Loucy (cell line): ENCODE measurements at regions not wholly inside any gene's neighbourhood (a gene's known extent, or its start where the extent isn't known, plus 50 kb on each side); places are given as distances from the start of the nearest gene placed in this dataset.

ENCODE experiments used
- H2AFZ ChIP-seq: fragments of 200-600 bp; sonication (generic); 2 replicates; pipeline ENCODE4 v1.6.0; 2016; ENCODE audit warnings: antibody characterized with exemption, mild to moderate bottlenecking, low read length, moderate library complexity
- H3F3A ChIP-seq: fragments of 200-600 bp; 2 replicates; pipeline ENCODE4 v1.6.0; 2016; ENCODE audit warnings: antibody characterized with exemption, low read depth, mild to moderate bottlenecking
- H3K27me3 ChIP-seq: fragments of 200-600 bp; sonication (generic); 2 replicates; pipeline ENCODE4 v1.6.1; 2014; ENCODE audit warnings: low read length, mild to moderate bottlenecking; ENCODE audit not compliant: insufficient read depth, poor library complexity, severe bottlenecking
- H3K36me3 ChIP-seq: fragments of 200-600 bp; sonication (generic); 2 replicates; pipeline ENCODE4 v1.6.1; 2016; ENCODE audit warnings: low read length; ENCODE audit not compliant: insufficient read depth
- H3K4me1 ChIP-seq: fragments of 200-600 bp; sonication (generic); 2 replicates; pipeline ENCODE4 v1.5.1; 2014; ENCODE audit warnings: low read length, mild to moderate bottlenecking; ENCODE audit not compliant: insufficient read depth, poor library complexity, severe bottlenecking
- H3K4me2 ChIP-seq: fragments of 200-600 bp; sonication (generic); 2 replicates; pipeline ENCODE4 v1.6.0; 2014; ENCODE audit warnings: antibody characterized with exemption, low read length, low read depth, mild to moderate bottlenecking; ENCODE audit not compliant: poor library complexity, severe bottlenecking
- H3K4me3 ChIP-seq: fragments of 200-600 bp; sonication (generic); 2 replicates; pipeline ENCODE4 v1.5.1; 2014; ENCODE audit warnings: low read length, mild to moderate bottlenecking, mixed read lengths; ENCODE audit not compliant: poor library complexity, severe bottlenecking
- H3K79me2 ChIP-seq: fragments of 200-600 bp; sonication (generic); 2 replicates; pipeline ENCODE4 v1.6.1; 2014; ENCODE audit warnings: low read length; ENCODE audit not compliant: insufficient read depth
- H3K9ac ChIP-seq: fragments of 200-600 bp; sonication (generic); 2 replicates; pipeline ENCODE4 v1.6.0; 2014; ENCODE audit warnings: mild to moderate bottlenecking, low read depth, low read length, moderate library complexity; ENCODE audit not compliant: poor library complexity, severe bottlenecking
- H3K9me2 ChIP-seq: fragments of 200-600 bp; sonication (generic); replicated peaks from 2 replicates; pipeline ENCODE4 v1.6.1; 2016; ENCODE audit warnings: low read depth, low read length, mixed read lengths
- H3K9me3 ChIP-seq: fragments of 200-600 bp; sonication (generic); 2 replicates; pipeline ENCODE4 v1.6.1; 2014; ENCODE audit warnings: mild to moderate bottlenecking, antibody characterized with exemption, low read length, low read depth; ENCODE audit not compliant: insufficient read depth
- H4K20me1 ChIP-seq: fragments of 200-600 bp; sonication (generic); 2 replicates; pipeline ENCODE4 v1.6.0; 2014; ENCODE audit warnings: antibody characterized with exemption, low read length, mild to moderate bottlenecking; ENCODE audit not compliant: insufficient read depth, poor library complexity, severe bottlenecking
- EZH2phosphoT487 ChIP-seq: fragments of 200-600 bp; IDR thresholded peaks from 2 replicates; pipeline ENCODE4 v1.6.1; 2018; ENCODE audit warnings: antibody characterized with exemption, mild to moderate bottlenecking, moderate library complexity, borderline replicate concordance
- TF ChIP-seq, protein P1 (sequence below): fragments of 200-600 bp; sonication (generic); conservative IDR thresholded peaks from 2 replicates; pipeline ENCODE4 v1.5.1; 2014; ENCODE audit warnings: mild to moderate bottlenecking, antibody characterized with exemption, low read length

DNA sequence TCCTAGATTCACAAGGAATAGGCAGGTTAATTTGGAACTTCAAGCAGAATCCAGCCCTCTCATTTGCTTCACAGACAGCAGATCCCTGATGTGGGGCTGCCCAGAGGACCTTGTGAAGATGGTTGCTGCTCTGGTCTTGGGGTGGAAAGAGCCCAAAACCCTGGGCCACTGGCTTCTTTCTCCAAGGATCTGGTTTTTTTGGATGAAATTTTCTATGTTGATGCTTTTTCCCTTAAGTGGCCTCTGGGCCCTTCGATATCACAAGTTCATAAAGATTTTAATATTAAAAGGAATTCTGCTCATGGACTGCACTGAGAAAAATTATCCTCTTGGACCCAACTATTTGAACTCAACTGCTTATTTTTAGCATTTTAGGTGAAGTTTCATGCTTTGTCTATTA is 421.1 kb downstream of the KLF5 start:
- Histone ChIP-seq H3K9me2 (no peaks in the 10 kb centered on the region), H2AFZ (no peak overlapping the region), H3K27me3 (no peaks in the 10 kb centered on the region), H3K4me3 (no peak overlapping the region), H3K9me3 (no peaks in the 10 kb centered on the region), H3K36me3 (no peaks in the 10 kb centered on the region), H4K20me1 (no peaks in the 10 kb centered on the region), H3K4me1 (no peaks in the 10 kb centered on the region), H3K79me2 (no peaks in the 10 kb centered on the region), H3F3A (no peaks in the 10 kb centered on the region), H3K4me2 (no peak overlapping the region), H3K9ac (no peak overlapping the region)
- TF ChIP-seq, protein P1, sequence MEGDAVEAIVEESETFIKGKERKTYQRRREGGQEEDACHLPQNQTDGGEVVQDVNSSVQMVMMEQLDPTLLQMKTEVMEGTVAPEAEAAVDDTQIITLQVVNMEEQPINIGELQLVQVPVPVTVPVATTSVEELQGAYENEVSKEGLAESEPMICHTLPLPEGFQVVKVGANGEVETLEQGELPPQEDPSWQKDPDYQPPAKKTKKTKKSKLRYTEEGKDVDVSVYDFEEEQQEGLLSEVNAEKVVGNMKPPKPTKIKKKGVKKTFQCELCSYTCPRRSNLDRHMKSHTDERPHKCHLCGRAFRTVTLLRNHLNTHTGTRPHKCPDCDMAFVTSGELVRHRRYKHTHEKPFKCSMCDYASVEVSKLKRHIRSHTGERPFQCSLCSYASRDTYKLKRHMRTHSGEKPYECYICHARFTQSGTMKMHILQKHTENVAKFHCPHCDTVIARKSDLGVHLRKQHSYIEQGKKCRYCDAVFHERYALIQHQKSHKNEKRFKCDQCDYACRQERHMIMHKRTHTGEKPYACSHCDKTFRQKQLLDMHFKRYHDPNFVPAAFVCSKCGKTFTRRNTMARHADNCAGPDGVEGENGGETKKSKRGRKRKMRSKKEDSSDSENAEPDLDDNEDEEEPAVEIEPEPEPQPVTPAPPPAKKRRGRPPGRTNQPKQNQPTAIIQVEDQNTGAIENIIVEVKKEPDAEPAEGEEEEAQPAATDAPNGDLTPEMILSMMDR: no peak
- no peak for TF ChIP-seq EZH2phosphoT487

DNA sequence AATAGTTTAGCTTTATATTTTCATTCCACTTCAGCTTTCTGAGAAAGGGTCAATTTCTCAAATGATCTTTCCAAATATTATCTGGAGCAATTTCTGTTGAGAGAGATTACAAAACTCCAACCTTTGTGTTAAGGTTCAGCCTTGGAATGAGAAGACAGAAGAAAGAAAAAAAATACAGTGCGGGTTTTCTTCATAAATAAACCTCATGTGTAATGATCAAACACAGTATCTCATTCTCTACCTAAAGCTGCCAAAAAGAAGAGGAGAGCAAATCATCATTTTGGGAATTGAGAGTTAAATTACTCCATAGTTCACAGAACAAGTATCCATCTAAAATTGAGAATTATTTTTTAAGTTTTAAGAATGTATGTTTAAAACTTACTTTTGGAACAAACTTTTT is 420.5 kb downstream of the KLF5 start:
- H3K79me2 ChIP-seq: no peaks in the 10 kb centered on the region
- no peak overlapping the region for H3K9ac ChIP-seq
- no peaks in the 10 kb centered on the region for H3K27me3 ChIP-seq
- TF ChIP-seq, protein P1: no peak
- H3K36me3 ChIP-seq: no peaks in the 10 kb centered on the region
- H3K4me3 ChIP-seq: no peak overlapping the region
- H2AFZ ChIP-seq: no peak overlapping the region
- no peak overlapping the region for H3K4me2 ChIP-seq
- H3K9me3 ChIP-seq: no peaks in the 10 kb centered on the region
- no peaks in the 10 kb centered on the region for H3K9me2 ChIP-seq
- H4K20me1 ChIP-seq: no peaks in the 10 kb centered on the region
- H3F3A ChIP-seq: no peaks in the 10 kb centered on the region
- no peaks in the 10 kb centered on the region for H3K4me1 ChIP-seq

GRCh38 chr13:73477441-73477840 is 418.6 kb downstream of the KLF5 start:
- Histone ChIP-seq H4K20me1 (no peaks in the 10 kb centered on the region), H3K9me3 (no peaks in the 10 kb centered on the region), H3K4me1 (no peaks in the 10 kb centered on the region), H3K9me2 (no peaks in the 10 kb centered on the region), H3K9ac (no peak overlapping the region), H2AFZ (no peak overlapping the region), H3K27me3 (no peaks in the 10 kb centered on the region), H3K79me2 (no peaks in the 10 kb centered on the region), H3K36me3 (no peaks in the 10 kb centered on the region), H3K4me3 (no peak overlapping the region), H3K4me2 (no peak overlapping the region), H3F3A (no peaks in the 10 kb centered on the region)
- TF ChIP-seq EZH2phosphoT487: no peak
- TF ChIP-seq, protein P1: no peak
